ENCODE measurements at regions not wholly inside any gene's neighbourhood (a gene's known extent, or its start where the extent isn't known, plus 50 kb on each side); places are given as distances from the start of the nearest gene placed in this dataset.
A peak's percentile ranks its signal among the peaks of the same experiment; 100 is the strongest.

DNA sequence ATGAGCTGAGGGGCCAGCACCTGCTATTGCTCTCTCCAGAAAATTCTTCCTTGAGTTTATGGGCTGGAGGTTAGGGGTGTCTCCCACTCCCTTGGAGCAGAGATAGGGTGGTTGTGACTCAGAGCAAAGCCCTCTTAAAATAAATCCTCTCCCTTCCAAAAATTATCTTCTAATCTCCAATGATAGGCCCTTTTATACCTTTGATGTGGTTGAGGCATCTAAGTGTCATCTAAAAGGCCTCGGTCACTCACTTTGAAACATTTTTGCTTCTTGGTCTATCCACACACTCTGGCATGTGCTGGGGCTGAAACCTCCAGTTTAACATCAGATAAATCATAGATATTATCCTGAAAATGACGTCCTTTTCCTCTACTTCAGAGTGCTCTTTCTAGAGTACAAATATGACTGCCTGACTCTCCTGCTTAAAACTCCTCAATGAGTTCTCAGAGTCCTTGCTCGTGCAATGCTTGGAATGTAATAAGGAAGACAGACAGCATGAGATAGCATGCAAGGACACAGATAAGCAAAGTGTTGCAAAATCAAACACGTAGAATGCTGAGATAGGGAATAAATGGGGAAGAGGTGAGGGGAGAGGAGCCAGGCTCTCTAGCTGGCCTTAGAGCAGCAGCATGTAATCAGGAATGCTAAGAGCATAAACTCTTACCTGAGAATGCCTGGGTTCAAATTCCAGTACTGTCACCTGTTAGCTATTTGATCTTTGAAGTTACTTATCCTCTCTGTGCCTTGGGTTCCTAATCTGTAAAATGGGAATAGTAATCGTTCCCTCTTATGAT is 374.1 kb upstream of the CITED2 start (continued):
- TF ChIP-seq, protein P1, sequence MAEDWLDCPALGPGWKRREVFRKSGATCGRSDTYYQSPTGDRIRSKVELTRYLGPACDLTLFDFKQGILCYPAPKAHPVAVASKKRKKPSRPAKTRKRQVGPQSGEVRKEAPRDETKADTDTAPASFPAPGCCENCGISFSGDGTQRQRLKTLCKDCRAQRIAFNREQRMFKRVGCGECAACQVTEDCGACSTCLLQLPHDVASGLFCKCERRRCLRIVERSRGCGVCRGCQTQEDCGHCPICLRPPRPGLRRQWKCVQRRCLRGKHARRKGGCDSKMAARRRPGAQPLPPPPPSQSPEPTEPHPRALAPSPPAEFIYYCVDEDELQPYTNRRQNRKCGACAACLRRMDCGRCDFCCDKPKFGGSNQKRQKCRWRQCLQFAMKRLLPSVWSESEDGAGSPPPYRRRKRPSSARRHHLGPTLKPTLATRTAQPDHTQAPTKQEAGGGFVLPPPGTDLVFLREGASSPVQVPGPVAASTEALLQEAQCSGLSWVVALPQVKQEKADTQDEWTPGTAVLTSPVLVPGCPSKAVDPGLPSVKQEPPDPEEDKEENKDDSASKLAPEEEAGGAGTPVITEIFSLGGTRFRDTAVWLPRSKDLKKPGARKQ (CRISPR knock-in tag; IDR thresholded peaks at IDR 0.05) = no peak
- TF ChIP-seq, protein P2, sequence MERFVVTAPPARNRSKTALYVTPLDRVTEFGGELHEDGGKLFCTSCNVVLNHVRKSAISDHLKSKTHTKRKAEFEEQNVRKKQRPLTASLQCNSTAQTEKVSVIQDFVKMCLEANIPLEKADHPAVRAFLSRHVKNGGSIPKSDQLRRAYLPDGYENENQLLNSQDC (CRISPR knock-in tag; IDR thresholded peaks at IDR 0.05) = no peak
- TF ChIP-seq GABPB1 (CRISPR knock-in tag; IDR thresholded peaks at IDR 0.05) (no peak), TGIF2 (CRISPR knock-in tag; IDR thresholded peaks at IDR 0.05) (no peak), SNIP1 (IDR thresholded peaks at IDR 0.05; ENCODE audit: low read depth) (no peak), CC2D1A (IDR thresholded peaks at IDR 0.05) (no peak), PPARD (CRISPR knock-in tag; IDR thresholded peaks at IDR 0.05) (no peak), KAT7 (CRISPR knock-in tag; IDR thresholded peaks at IDR 0.05; ENCODE audit: borderline replicate concordance) (no peak), DACH1 (IDR thresholded peaks at IDR 0.05; ENCODE audit: partially characterized antibody) (no peak), RBM15 (IDR thresholded peaks at IDR 0.05; ENCODE audit: insufficient read depth, low read length) (no peak), HIVEP1 (CRISPR knock-in tag; IDR thresholded peaks at IDR 0.05) (no peak), FOXA3 (CRISPR knock-in tag; conservative IDR thresholded peaks at IDR 0.05 in 1 of 2, IDR thresholded peaks at IDR 0.05 in 1 of 2) (0 out of 4 replicates have a peak, but pooled peaks of 1 of the 2 experiments have one; percentile 16), RB1 (IDR thresholded peaks at IDR 0.05; ENCODE audit: low read depth) (no peak), ZFX (CRISPR knock-in tag; IDR thresholded peaks at IDR 0.05) (no peak), ZC3H4 (CRISPR knock-in tag; IDR thresholded peaks at IDR 0.05; ENCODE audit: borderline replicate concordance) (no peak), RBM25 (IDR thresholded peaks at IDR 0.05; ENCODE audit: low read depth, low read length, severe bottlenecking) (peak; percentile 83), ZNF217 (CRISPR knock-in tag; IDR thresholded peaks at IDR 0.05) (no peak), ZNF830 (CRISPR knock-in tag; IDR thresholded peaks at IDR 0.05) (no peak), CBX3 (IDR thresholded peaks at IDR 0.05; ENCODE audit: borderline replicate concordance in 1 of 2, low read length in 2 of 2) (no peak), MAFF (IDR thresholded peaks at IDR 0.05; ENCODE audit: low read length) (peak; percentile 48)
- TF ChIP-seq, protein P3, sequence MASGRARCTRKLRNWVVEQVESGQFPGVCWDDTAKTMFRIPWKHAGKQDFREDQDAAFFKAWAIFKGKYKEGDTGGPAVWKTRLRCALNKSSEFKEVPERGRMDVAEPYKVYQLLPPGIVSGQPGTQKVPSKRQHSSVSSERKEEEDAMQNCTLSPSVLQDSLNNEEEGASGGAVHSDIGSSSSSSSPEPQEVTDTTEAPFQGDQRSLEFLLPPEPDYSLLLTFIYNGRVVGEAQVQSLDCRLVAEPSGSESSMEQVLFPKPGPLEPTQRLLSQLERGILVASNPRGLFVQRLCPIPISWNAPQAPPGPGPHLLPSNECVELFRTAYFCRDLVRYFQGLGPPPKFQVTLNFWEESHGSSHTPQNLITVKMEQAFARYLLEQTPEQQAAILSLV (tag; IDR thresholded peaks at IDR 0.05) = peak; percentile 74; the same call in 1 of the 2 replicates
- TF ChIP-seq, protein P4, sequence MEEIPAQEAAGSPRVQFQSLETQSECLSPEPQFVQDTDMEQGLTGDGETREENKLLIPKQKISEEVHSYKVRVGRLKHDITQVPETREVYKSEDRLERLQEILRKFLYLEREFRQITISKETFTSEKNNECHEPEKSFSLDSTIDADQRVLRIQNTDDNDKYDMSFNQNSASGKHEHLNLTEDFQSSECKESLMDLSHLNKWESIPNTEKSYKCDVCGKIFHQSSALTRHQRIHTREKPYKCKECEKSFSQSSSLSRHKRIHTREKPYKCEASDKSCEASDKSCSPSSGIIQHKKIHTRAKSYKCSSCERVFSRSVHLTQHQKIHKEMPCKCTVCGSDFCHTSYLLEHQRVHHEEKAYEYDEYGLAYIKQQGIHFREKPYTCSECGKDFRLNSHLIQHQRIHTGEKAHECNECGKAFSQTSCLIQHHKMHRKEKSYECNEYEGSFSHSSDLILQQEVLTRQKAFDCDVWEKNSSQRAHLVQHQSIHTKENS (CRISPR knock-in tag; IDR thresholded peaks at IDR 0.05) = no peak
- TF ChIP-seq, protein P5, sequence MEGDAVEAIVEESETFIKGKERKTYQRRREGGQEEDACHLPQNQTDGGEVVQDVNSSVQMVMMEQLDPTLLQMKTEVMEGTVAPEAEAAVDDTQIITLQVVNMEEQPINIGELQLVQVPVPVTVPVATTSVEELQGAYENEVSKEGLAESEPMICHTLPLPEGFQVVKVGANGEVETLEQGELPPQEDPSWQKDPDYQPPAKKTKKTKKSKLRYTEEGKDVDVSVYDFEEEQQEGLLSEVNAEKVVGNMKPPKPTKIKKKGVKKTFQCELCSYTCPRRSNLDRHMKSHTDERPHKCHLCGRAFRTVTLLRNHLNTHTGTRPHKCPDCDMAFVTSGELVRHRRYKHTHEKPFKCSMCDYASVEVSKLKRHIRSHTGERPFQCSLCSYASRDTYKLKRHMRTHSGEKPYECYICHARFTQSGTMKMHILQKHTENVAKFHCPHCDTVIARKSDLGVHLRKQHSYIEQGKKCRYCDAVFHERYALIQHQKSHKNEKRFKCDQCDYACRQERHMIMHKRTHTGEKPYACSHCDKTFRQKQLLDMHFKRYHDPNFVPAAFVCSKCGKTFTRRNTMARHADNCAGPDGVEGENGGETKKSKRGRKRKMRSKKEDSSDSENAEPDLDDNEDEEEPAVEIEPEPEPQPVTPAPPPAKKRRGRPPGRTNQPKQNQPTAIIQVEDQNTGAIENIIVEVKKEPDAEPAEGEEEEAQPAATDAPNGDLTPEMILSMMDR (IDR thresholded peaks at IDR 0.05 in 2 of 3, conservative IDR thresholded peaks at IDR 0.05 in 1 of 3; ENCODE audit: insufficient read depth in 2 of 3, low read depth in 1 of 3, low read length in 3 of 3) = no peak

All from K562 (cell line).